Motor neuron (in vitro differentiated cells): ENCODE measurements at regions not wholly inside any gene's neighbourhood (a gene's known extent, or its start where the extent isn't known, plus 50 kb on each side); places are given as distances from the start of the nearest gene placed in this dataset.

ENCODE experiments used
- ATAC-seq, 8 experiments: fragments of 200-7000 bp; cut with Tn5 transposase; replicated peaks in 6 of 8; 2 replicates each; pipeline ENCODE4 v1.8.0; 2021; ENCODE audit warnings: mild to moderate bottlenecking in 8 of 8, moderate library complexity in 8 of 8
- H3K27ac ChIP-seq, 2 donors: fragments of 250-450 bp; sonication (Bioruptor Pico); 2 replicates each; pipeline ENCODE4 v1.9.0; 2021; ENCODE audit warnings: antibody characterized with exemption in 2 of 2, mild to moderate bottlenecking in 2 of 2, moderate library complexity in 1 of 2
- H3K4me1 ChIP-seq, 2 donors: fragments of 250-450 bp; sonication (Bioruptor Pico); replicated peaks in 1 of 2; 2 replicates each; pipeline ENCODE4 v1.6.1; 2021; ENCODE audit warnings: antibody characterized with exemption in 2 of 2, mild to moderate bottlenecking in 2 of 2, moderate library complexity in 1 of 2
- H3K4me3 ChIP-seq, 5 donors: fragments of 250-450 bp; sonication (Bioruptor Pico); 2 replicates each; pipeline ENCODE4 v1.9.0; 2021; ENCODE audit warnings: antibody characterized with exemption in 5 of 5, mild to moderate bottlenecking in 5 of 5, moderate library complexity in 4 of 5
- WGBS, 10 experiments: fragments of 450-650 bp; shearing (Covaris generic); methylation state at CpG; one replicate each; pipeline ENCODE4 v1.0.0; 2022; 5-methylcytosine and 5-hydroxymethylcytosine counted together
- in situ Hi-C, 9 experiments: fragments of 400-800 bp; cut with MboI; loops; one replicate each; pipeline ENCODE4 v1.15.0; 2021; ENCODE audit warnings: low sequenced_read_pairs in 9 of 9, low pct_unique_long_range_greater_than_20kb in 2 of 9; ENCODE audit not compliant: unreplicated experiment in 9 of 9

GRCh38 chr15:93830221-93831080 is 400.9 kb upstream of the MCTP2 start:
- ATAC-seq, result peak in 3 of 8 experiments; percentile 26 to 49 (median 42)

GRCh38 chr15:93829115-93829870 is 402.1 kb upstream of the MCTP2 start:
- in situ Hi-C loops, result loop anchor here in 1 of 9 experiments (25.0 kb wide), 1 partner anchor 792 kb away; no protein-coding TSS in a partner anchor
- no peak overlapping the region for H3K4me3 ChIP-seq
- 57 to 96% (median 90%) methylated on average over 2 to 9 of the region's 10 CpGs; no CpG with 5 or more reads in 3 of the 10 experiments for WGBS, 10 experiments
- H3K4me1 ChIP-seq, result peaks cover 36 to 50% of the 10 kb centered on the region in 2 donors
- H3K27ac ChIP-seq, result no peak overlapping the region
- ATAC-seq, result peak; percentile 84 to 97 (median 91)

More at GRCh38 chr15:93830221-93831080, 400.9 kb upstream of the MCTP2 start:
- Histone ChIP-seq H3K27ac (no peak overlapping the region), H3K4me1 (peaks cover 33 to 41% of the 10 kb centered on the region in 2 donors), H3K4me3 (no peak overlapping the region)
- in situ Hi-C loops, result loop anchor here in 1 of 9 experiments (25.0 kb wide), 1 partner anchor 793 kb away; no protein-coding TSS in a partner anchor
- WGBS, 10 experiments, result 38 to 100% (median 85%) methylated on average over 1 to 2 of the region's 2 CpGs; no CpG with 5 or more reads in 3 of the 10 experiments

GRCh38 chr15:93826790-93827189 is 404.6 kb upstream of the MCTP2 start:
- Histone ChIP-seq H3K4me3 (no peak overlapping the region), H3K4me1 (peaks cover 36 to 50% of the 10 kb centered on the region in 2 donors), H3K27ac (peak overlapping the region in 1 of 2 donors; percentile 30)
- in situ Hi-C loops, result loop anchor here in 1 of 9 experiments (25.0 kb wide), 1 partner anchor 789 kb away; no protein-coding TSS in a partner anchor
- 37 to 100% (median 87%) methylated on average over 1 to 2 of the region's 4 CpGs; no CpG with 5 or more reads in 4 of the 10 experiments for WGBS, 10 experiments
- ATAC-seq, result no peak

- no peak for ATAC-seq
- Histone ChIP-seq H3K4me1 (peaks cover 37 to 47% of the 10 kb centered on the region in 2 donors), H3K27ac (peak overlapping the region in 1 of 2 donors; percentile 30), H3K4me3 (no peak overlapping the region)
- in situ Hi-C loops, result loop anchor here in 1 of 9 experiments (25.0 kb wide), 1 partner anchor 789 kb away; no protein-coding TSS in a partner anchor
- 0 to 80% (median 40%) methylated on average over 1 of the region's 3 CpGs; no CpG with 5 or more reads in 5 of the 10 experiments for WGBS, 10 experiments
Measured at GRCh38 chr15:93826293-93826692, 405.1 kb upstream of the MCTP2 start.

- 0 to 50% (median 23%) methylated on average over 1 to 4 of the region's 4 CpGs; no CpG with 5 or more reads in 2 of the 10 experiments for WGBS, 10 experiments
- in situ Hi-C loops, result loop anchor here in 1 of 9 experiments (25.0 kb wide), 1 partner anchor 788 kb away; no protein-coding TSS in a partner anchor
- peaks cover 38 to 41% of the 10 kb centered on the region in 2 donors for H3K4me1 ChIP-seq
- no peak overlapping the region for H3K27ac ChIP-seq
- peak in 5 of 8 experiments; percentile 51 to 85 (median 68) for ATAC-seq
- H3K4me3 ChIP-seq, result no peak overlapping the region
Measured at GRCh38 chr15:93825682-93826081, 405.7 kb upstream of the MCTP2 start.

GRCh38 chr15:93823971-93824913 is 407.1 kb upstream of the MCTP2 start:
- in situ Hi-C loops, result no loop called here
- H3K27ac ChIP-seq, result no peak overlapping the region
- no peak overlapping the region for H3K4me3 ChIP-seq
- WGBS, 10 experiments, result 50 to 100% (median 86%) methylated on average over 2 to 8 of the region's 9 CpGs; no CpG with 5 or more reads in 1 of the 10 experiments
- peaks cover 29 to 33% of the 10 kb centered on the region in 2 donors for H3K4me1 ChIP-seq
- ATAC-seq, result no peak

GRCh38 chr15:93820566-93820965 is 410.8 kb upstream of the MCTP2 start:
- Histone ChIP-seq H3K4me3 (no peak overlapping the region), H3K27ac (no peak overlapping the region), H3K4me1 (peaks cover 11 to 14% of the 10 kb centered on the region in 2 donors)
- no peak for ATAC-seq
- whole genome bisulfite sequencing, 10 experiments, result 38 to 100% (median 78%) methylated on average over 1 to 4 of the region's 4 CpGs; no CpG with 5 or more reads in 1 of the 10 experiments
- in situ Hi-C loops, result no loop called here

- 56 to 100% (median 75%) methylated on average over 1 to 4 of the region's 4 CpGs; no CpG with 5 or more reads in 3 of the 10 experiments for WGBS, 10 experiments
- in situ Hi-C loops, result no loop called here
Measured at GRCh38 chr15:93819826-93820225, 411.5 kb upstream of the MCTP2 start.

GRCh38 chr15:93816815-93817214 is 414.5 kb upstream of the MCTP2 start:
- ATAC-seq, result peak in 2 of 8 experiments; percentile 52 to 77

More at GRCh38 chr15:93819826-93820225, 411.5 kb upstream of the MCTP2 start:
- ATAC-seq, result peak in 1 of 8 experiments; percentile 16
- H3K4me3 ChIP-seq, result no peak overlapping the region
- H3K4me1 ChIP-seq, result peaks cover 3 to 11% of the 10 kb centered on the region in 2 donors
- H3K27ac ChIP-seq, result no peak overlapping the region

GRCh38 chr15:93811305-93811704 is 420.1 kb upstream of the MCTP2 start:
- in situ Hi-C loops, result no loop called here
- 22 to 100% (median 85%) methylated on average over 1 to 3 of the region's 5 CpGs; no CpG with 5 or more reads in 3 of the 10 experiments for WGBS, 10 experiments
- Histone ChIP-seq H3K4me1 (no peaks in the 10 kb centered on the region), H3K27ac (no peak overlapping the region), H3K4me3 (no peak overlapping the region)
- ATAC-seq, result no peak

More at GRCh38 chr15:93816815-93817214, 414.5 kb upstream of the MCTP2 start:
- peaks cover 0 to 11% of the 10 kb centered on the region in 2 donors for H3K4me1 ChIP-seq
- H3K27ac ChIP-seq, result no peak overlapping the region
- in situ Hi-C loops, result no loop called here
- no peak overlapping the region for H3K4me3 ChIP-seq

- WGBS, 10 experiments, result 40 to 100% (median 77%) methylated on average over 2 to 3 of the region's 3 CpGs
- H3K4me3 ChIP-seq, result no peak overlapping the region
- no peaks in the 10 kb centered on the region for H3K4me1 ChIP-seq
- no peak overlapping the region for H3K27ac ChIP-seq
- in situ Hi-C loops, result no loop called here
- ATAC-seq, result no peak
Measured at GRCh38 chr15:93809516-93809915, 421.8 kb upstream of the MCTP2 start.
